A549 (cell line): ENCODE measurements at regions not wholly inside any gene's neighbourhood (a gene's known extent, or its start where the extent isn't known, plus 50 kb on each side); places are given as distances from the start of the nearest gene placed in this dataset.

Experiments
- ATAC-seq, 2 experiments: fragments of 200-7000 bp in 1 of 2; fragments of >200 bp in 1 of 2; cut with Nextera tagmentation in 1 of 2; cut with Tn5 transposase in 1 of 2; 3 replicates each; pipeline versions ENCODE4 v1.8.0 to v1.9.1; 2018 to 2020; ENCODE audit warnings: mild to moderate bottlenecking in 1 of 2, moderate library complexity in 1 of 2
- CTCF ChIA-PET: fragments of 300-600 bp; sonication (Branson Sonifier 250); formaldehyde crosslinking; extraction: SDS; loops from one replicate; lab custom pipeline; 2021; ENCODE audit warnings: antibody characterized with exemption, inconsistent platforms; lab: Yijun Ruan, JAX
- POLR2A ChIA-PET: fragments of 350-600 bp; formaldehyde crosslinking; extraction: SDS; loops from one replicate; lab custom pipeline; 2021; ENCODE audit warnings: antibody characterized with exemption, inconsistent platforms; lab: Yijun Ruan, JAX
- DNase-seq, 2 experiments: peaks; one replicate each; pipeline versions ENCODE4 v3.0.0 to v3.0.0-alpha.2; 2011 to 2016; ENCODE audit warnings: low read depth in 1 of 2, low spot score in 1 of 2
- FAIRE-seq: peaks from 2 replicates; lab custom pipeline; 2011; peaks lifted over from hg19 to GRCh38; lab: Jason Lieb, UNC
- H3K27ac ChIP-seq, 2 experiments: fragments of >200 bp; sonication (Bioruptor Twin); formaldehyde crosslinking; 3 replicates each; pipeline ENCODE4 v1.5.1; 2016 to 2017
- H3K4me1 ChIP-seq: fragments of >200 bp; sonication (Bioruptor Twin); formaldehyde crosslinking; 3 replicates; pipeline ENCODE4 v1.6.1; 2016
- H3K4me2 ChIP-seq: fragments of >200 bp; sonication (Bioruptor Twin); formaldehyde crosslinking; 3 replicates; pipeline ENCODE4 v1.6.1; 2016
- H3K4me3 ChIP-seq: fragments of >200 bp; sonication (Bioruptor Twin); formaldehyde crosslinking; 3 replicates; pipeline ENCODE4 v1.5.1; 2016
- H3K9me3 ChIP-seq: fragments of >200 bp; sonication (Bioruptor Twin); formaldehyde crosslinking; 3 replicates; pipeline ENCODE4 v1.6.1; 2016
- BHLHE40 ChIP-seq: IDR thresholded peaks from 2 replicates; pipeline ENCODE4 v1.6.1; 2012; ENCODE audit warnings: low read depth, low read length, inconsistent platforms
- CHD2 ChIP-seq: fragments of 150-350 bp; IDR thresholded peaks from 2 replicates; pipeline ENCODE4 v1.6.1; 2014; ENCODE audit warnings: low read length; ENCODE audit not compliant: partially characterized antibody
- EHF ChIP-seq: fragments of 250-450 bp; sonication (Bioruptor Pico); IDR thresholded peaks from 2 replicates; pipeline ENCODE4 v1.5.0; 2020; ENCODE audit warnings: mild to moderate bottlenecking
- ESRRA ChIP-seq: fragments of 150-350 bp; IDR thresholded peaks from 2 replicates; pipeline ENCODE4 v1.6.1; 2014; ENCODE audit warnings: mild to moderate bottlenecking, low read length, borderline replicate concordance
- FOSL2 ChIP-seq, 2 experiments: fragments of 450-650 bp in 1 of 2; fragments of >200 bp in 1 of 2; sonication (Bioruptor Twin) in 1 of 2; formaldehyde crosslinking; IDR thresholded peaks; 2 replicates each; pipeline versions ENCODE4 v1.5.0 to v1.6.1; 2016 to 2020; ENCODE audit warnings: mild to moderate bottlenecking in 1 of 2, moderate library complexity in 1 of 2
- FOXS1 ChIP-seq: fragments of 250-450 bp; sonication (Bioruptor Pico); IDR thresholded peaks from 2 replicates; pipeline ENCODE4 v1.5.0; 2020; ENCODE audit warnings: mild to moderate bottlenecking, moderate library complexity
- GATA3 ChIP-seq: IDR thresholded peaks from 2 replicates; pipeline ENCODE4 v1.6.1; 2012; ENCODE audit warnings: borderline replicate concordance
- HDAC2 ChIP-seq: fragments of 200-600 bp; sonication (generic); IDR thresholded peaks from 2 replicates; pipeline ENCODE4 v1.6.1; 2016
- HOXB13 ChIP-seq: fragments of 250-450 bp; sonication (Bioruptor Pico); IDR thresholded peaks from 2 replicates; pipeline ENCODE4 v1.5.0; 2020; ENCODE audit warnings: low read depth, mild to moderate bottlenecking, moderate library complexity
- JUNB ChIP-seq: fragments of >200 bp; sonication (Bioruptor Twin); formaldehyde crosslinking; IDR thresholded peaks from 2 replicates; pipeline ENCODE4 v1.6.1; 2016
- KDM5A ChIP-seq: fragments of 200-600 bp; sonication (generic); IDR thresholded peaks from 2 replicates; pipeline ENCODE4 v1.6.1; 2016; ENCODE audit warnings: antibody characterized with exemption, mild to moderate bottlenecking
- MYC ChIP-seq: IDR thresholded peaks from 2 replicates; pipeline ENCODE4 v1.6.1; 2012; ENCODE audit warnings: mild to moderate bottlenecking, inconsistent platforms, low read length, improper control_type of control experiment, borderline replicate concordance
- NPAS2 ChIP-seq: fragments of 250-450 bp; sonication (Bioruptor Pico); IDR thresholded peaks from 2 replicates; pipeline ENCODE4 v1.8.0; 2022; ENCODE audit warnings: mild to moderate bottlenecking, moderate library complexity, borderline replicate concordance
- NR3C1 ChIP-seq: fragments of >200 bp; sonication (Bioruptor Twin); formaldehyde crosslinking; IDR thresholded peaks from 3 replicates; pipeline ENCODE4 v1.6.1; 2017
- PHF8 ChIP-seq: fragments of 200-600 bp; sonication (generic); IDR thresholded peaks from 2 replicates; pipeline ENCODE4 v1.6.1; 2016; ENCODE audit warnings: low read depth, mild to moderate bottlenecking, antibody characterized with exemption, moderate library complexity, borderline replicate concordance
- RFX5 ChIP-seq: fragments of 450-650 bp; IDR thresholded peaks from 2 replicates; pipeline ENCODE4 v1.7.1; 2014; ENCODE audit warnings: antibody characterized with exemption, mild to moderate bottlenecking, moderate library complexity
- RNF2 ChIP-seq: fragments of 200-600 bp; sonication (generic); IDR thresholded peaks from 2 replicates; pipeline ENCODE4 v1.6.1; 2016; ENCODE audit warnings: low read depth, mild to moderate bottlenecking, antibody characterized with exemption, moderate library complexity, borderline replicate concordance
- TFCP2L1 ChIP-seq: fragments of 250-450 bp; sonication (Bioruptor Pico); IDR thresholded peaks from 2 replicates; pipeline ENCODE4 v1.5.0; 2021; ENCODE audit warnings: mild to moderate bottlenecking
- ZC3H11A ChIP-seq: fragments of 450-650 bp; IDR thresholded peaks from 2 replicates; pipeline ENCODE4 v1.6.1; 2014; ENCODE audit warnings: antibody characterized with exemption, mild to moderate bottlenecking
- WGBS: methylation state at CpG from one replicate; pipeline ENCODE4 v1.1.6; 2017; ENCODE audit errors: missing lambda C conversion rate; 5-methylcytosine and 5-hydroxymethylcytosine counted together
- TF ChIP-seq, protein P1 (sequence below): fragments of 250-450 bp; sonication (Bioruptor Pico); IDR thresholded peaks from 2 replicates; pipeline ENCODE4 v1.5.0; 2020; ENCODE audit warnings: low read depth, mild to moderate bottlenecking, moderate library complexity
- TF ChIP-seq, protein P2 (sequence below): fragments of 250-450 bp; sonication (Bioruptor Pico); IDR thresholded peaks from 2 replicates; pipeline ENCODE4 v1.5.0; 2021; ENCODE audit warnings: mild to moderate bottlenecking, moderate library complexity, borderline replicate concordance
- TF ChIP-seq, protein P3 (sequence below): IDR thresholded peaks from 2 replicates; pipeline ENCODE4 v1.6.1; 2012

DNA sequence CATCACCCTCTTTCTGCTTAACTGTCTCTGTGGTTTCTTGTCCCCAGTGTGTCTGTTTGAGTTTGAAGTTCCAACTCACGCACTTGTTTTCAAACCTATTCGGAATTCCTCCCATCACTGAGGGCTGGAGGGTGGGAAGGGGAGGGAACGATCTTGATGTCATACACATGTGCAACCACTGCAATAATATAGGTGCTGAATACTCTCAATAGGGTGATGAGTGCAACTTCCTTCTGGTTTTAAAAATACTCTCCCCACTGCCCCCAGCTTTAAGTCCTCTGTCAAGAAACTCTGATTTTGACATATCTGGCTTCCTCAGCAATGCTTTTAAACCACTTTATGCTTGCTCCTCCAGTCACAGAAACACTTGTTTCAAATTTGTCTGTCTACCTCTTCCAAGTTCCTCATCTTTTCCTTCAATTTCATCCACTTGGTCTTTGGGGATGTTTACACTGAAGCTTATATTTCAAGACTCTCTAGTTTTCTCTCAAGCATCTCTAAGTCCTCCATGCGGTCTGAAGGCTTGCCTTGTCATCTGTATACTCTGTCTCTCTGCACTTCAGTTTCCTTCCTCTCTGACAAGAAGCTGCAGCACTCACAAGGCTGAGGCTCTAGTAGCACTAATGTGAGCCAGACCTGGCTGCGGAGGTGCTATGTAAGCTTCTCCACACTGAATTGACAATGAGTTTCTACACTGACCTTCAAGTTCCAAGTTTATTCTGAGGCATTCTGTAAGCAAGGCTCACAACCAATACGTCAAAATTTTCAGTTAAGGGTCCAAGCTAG is 422.3 kb downstream of the ZEB2 start:
- CTCF ChIA-PET, result no interaction called here
- POLR2A ChIA-PET, result no interaction called here
- ATAC-seq (no peak), DNase-seq (no peak)
- H3K4me3 ChIP-seq, result no peak overlapping the region
- no peak for TF ChIP-seq TFCP2L1
- TF ChIP-seq ESRRA, result no peak
- no peak for TF ChIP-seq RNF2
- no peak for TF ChIP-seq HOXB13
- no peak for TF ChIP-seq BHLHE40
- TF ChIP-seq, protein P1, sequence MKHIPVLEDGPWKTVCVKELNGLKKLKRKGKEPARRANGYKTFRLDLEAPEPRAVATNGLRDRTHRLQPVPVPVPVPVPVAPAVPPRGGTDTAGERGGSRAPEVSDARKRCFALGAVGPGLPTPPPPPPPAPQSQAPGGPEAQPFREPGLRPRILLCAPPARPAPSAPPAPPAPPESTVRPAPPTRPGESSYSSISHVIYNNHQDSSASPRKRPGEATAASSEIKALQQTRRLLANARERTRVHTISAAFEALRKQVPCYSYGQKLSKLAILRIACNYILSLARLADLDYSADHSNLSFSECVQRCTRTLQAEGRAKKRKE, result no peak
- TF ChIP-seq NR3C1, result no peak
- TF ChIP-seq, all 56 proteins: peak for 0
- 85% methylated on average over 6 of the region's 6 CpGs for WGBS
- no peaks in the 10 kb centered on the region for H3K9me3 ChIP-seq
- H3K27ac ChIP-seq, result no peak overlapping the region
- H3K4me1 ChIP-seq, result peaks cover 16% of the 10 kb centered on the region
- H3K4me2 ChIP-seq, result no peak overlapping the region
- FAIRE-seq, result no peak

DNA sequence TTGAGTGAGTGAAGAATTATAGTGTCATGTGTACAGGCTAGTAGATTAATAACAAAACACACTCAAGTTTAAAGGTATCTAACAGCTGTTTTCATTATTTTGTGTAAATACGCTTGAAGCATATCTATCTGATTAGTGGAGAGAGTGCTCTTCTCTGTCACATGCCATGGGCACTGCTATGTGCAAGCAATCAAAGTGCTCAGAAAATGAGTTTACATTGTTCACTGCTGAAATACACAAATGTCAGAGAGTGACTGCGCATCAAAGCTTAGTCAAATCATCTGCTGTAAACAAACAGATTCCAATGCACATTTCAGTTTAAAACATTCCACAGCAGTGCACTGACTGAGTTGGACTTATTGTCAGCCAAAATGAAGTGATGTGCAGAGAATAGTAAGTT is 423.4 kb downstream of the ZEB2 start:
- no peak for FAIRE-seq
- 90% methylated on average over 2 of the region's 2 CpGs for WGBS
- POLR2A ChIA-PET, result no interaction called here

DNA sequence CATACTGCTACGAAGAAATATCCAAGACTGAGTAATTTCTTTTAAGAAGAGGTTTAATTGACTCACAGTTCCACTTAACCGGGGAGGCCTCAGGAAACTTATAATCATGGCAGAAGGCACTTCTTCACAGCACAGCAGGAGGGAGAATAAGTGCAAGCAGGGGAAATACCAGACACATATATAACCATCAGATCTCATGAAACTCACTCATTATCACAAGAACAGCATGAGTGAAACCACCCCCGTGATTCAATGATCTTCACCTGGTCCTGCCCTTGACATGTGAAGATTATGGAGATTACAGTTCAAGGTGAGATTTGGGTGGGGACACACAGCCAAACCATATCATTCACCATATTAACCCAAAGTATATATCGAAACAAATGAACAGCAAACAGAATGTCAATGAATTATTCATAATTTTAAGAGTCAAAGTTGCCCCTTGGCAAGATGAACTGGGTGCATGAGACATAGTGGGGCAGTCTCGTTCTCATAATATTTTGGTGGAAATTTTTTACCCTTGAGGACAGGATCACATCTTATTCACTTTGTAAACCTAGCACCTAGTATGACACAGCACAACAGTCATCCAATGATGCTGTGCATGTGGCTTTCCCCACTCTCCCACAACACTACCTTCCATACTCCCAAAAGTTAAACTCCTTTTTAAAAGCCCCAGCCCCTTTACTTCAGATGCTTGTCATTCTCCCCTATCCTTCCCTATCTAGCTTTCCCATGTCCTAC is 425.3 kb downstream of the ZEB2 start:
- ATAC-seq (no peak), FAIRE-seq (no peak), DNase-seq (no peak)
- Histone ChIP-seq H3K27ac (no peak overlapping the region), H3K4me3 (no peak overlapping the region)
- TF ChIP-seq EHF (CRISPR knock-in tag), result no peak
- TF ChIP-seq, all 56 proteins: peak for 0
- Histone ChIP-seq H3K9me3 (0 out of 3 replicates have a peak, but pooled peaks cover 4% of the 10 kb centered on the region), H3K4me2 (no peak overlapping the region), H3K4me1 (peaks cover 3% of the 10 kb centered on the region; the same call in 1 of the 3 replicates)
- POLR2A ChIA-PET, result no interaction called here
- 77% methylated on average over 5 of the region's 5 CpGs for WGBS
- CTCF ChIA-PET, result no interaction called here

More for the DNA sequence above, 423.4 kb downstream of the ZEB2 start:
- no peak for ATAC-seq
- TF ChIP-seq MYC, result no peak
- no peak for TF ChIP-seq HDAC2
- no peak for TF ChIP-seq KDM5A
- Histone ChIP-seq H3K9me3 (0 out of 3 replicates have a peak, but pooled peaks cover 2% of the 10 kb centered on the region), H3K27ac (no peak overlapping the region), H3K4me2 (no peak overlapping the region), H3K4me1 (peaks cover 12% of the 10 kb centered on the region), H3K4me3 (no peak overlapping the region)
- DNase-seq, result no peak
- CTCF ChIA-PET, result interaction anchor here (0.7 kb wide), 1 partner anchor 1024 kb away, joined by 3 read pairs; no protein-coding TSS in a partner anchor

DNA sequence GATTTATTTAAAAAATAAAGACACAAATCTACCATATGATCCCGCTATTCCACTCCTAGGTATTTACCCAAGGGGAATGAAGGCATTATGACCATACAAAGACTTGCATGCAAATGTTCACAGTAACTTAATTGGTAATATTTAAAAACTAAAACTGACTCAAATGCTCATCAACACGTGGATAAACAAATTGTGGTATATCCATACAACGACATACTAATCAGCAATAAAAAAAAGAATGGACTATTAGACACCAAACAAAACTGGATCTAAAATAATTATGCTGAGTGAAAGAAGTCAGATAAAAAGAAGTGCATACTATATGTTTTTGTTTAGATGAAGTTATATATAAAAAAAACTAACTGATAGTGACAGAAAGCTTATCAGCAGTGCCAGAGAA is 428.3 kb downstream of the ZEB2 start:
- Histone ChIP-seq H3K4me2 (no peak overlapping the region), H3K4me3 (no peak overlapping the region), H3K27ac (no peak overlapping the region), H3K4me1 (peaks cover 2% of the 10 kb centered on the region; the same call in 2 of the 3 replicates), H3K9me3 (0 out of 3 replicates have a peak, but pooled peaks cover 4% of the 10 kb centered on the region)
- FAIRE-seq (no peak), ATAC-seq (no peak), DNase-seq (no peak)
- CTCF ChIA-PET, result no interaction called here
- POLR2A ChIA-PET, result no interaction called here
- 39% methylated on average over 3 of the region's 3 CpGs for WGBS
- TF ChIP-seq ZC3H11A, result no peak
- TF ChIP-seq, protein P2, sequence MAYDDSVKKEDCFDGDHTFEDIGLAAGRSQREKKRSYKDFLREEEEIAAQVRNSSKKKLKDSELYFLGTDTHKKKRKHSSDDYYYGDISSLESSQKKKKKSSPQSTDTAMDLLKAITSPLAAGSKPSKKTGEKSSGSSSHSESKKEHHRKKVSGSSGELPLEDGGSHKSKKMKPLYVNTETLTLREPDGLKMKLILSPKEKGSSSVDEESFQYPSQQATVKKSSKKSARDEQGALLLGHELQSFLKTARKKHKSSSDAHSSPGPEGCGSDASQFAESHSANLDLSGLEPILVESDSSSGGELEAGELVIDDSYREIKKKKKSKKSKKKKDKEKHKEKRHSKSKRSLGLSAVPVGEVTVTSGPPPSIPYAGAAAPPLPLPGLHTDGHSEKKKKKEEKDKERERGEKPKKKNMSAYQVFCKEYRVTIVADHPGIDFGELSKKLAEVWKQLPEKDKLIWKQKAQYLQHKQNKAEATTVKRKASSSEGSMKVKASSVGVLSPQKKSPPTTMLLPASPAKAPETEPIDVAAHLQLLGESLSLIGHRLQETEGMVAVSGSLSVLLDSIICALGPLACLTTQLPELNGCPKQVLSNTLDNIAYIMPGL, result no peak
- TF ChIP-seq NPAS2 (CRISPR knock-in tag), result no peak
- no peak for TF ChIP-seq PHF8
- no peak for TF ChIP-seq RFX5
- no peak for TF ChIP-seq CHD2
- no peak for TF ChIP-seq FOXS1 (CRISPR knock-in tag)
- no peak for TF ChIP-seq KDM5A
- no peak for TF ChIP-seq FOSL2 (IDR thresholded peaks at IDR 0.05)
- no peak for TF ChIP-seq FOSL2 (CRISPR knock-in tag; IDR thresholded peaks at IDR 0.05)
- no peak for TF ChIP-seq JUNB
- no peak for TF ChIP-seq GATA3
- TF ChIP-seq, protein P3, sequence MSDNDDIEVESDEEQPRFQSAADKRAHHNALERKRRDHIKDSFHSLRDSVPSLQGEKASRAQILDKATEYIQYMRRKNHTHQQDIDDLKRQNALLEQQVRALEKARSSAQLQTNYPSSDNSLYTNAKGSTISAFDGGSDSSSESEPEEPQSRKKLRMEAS, result no peak
- TF ChIP-seq TFCP2L1, result no peak
